Loucy (cell line): ENCODE measurements at regions not wholly inside any gene's neighbourhood (a gene's known extent, or its start where the extent isn't known, plus 50 kb on each side); places are given as distances from the start of the nearest gene placed in this dataset.

Experiments
- H2AFZ ChIP-seq: fragments of 200-600 bp; sonication (generic); 2 replicates; pipeline ENCODE4 v1.6.0; 2016; ENCODE audit warnings: antibody characterized with exemption, mild to moderate bottlenecking, low read length, moderate library complexity
- H3F3A ChIP-seq: fragments of 200-600 bp; 2 replicates; pipeline ENCODE4 v1.6.0; 2016; ENCODE audit warnings: antibody characterized with exemption, low read depth, mild to moderate bottlenecking
- H3K27me3 ChIP-seq: fragments of 200-600 bp; sonication (generic); 2 replicates; pipeline ENCODE4 v1.6.1; 2014; ENCODE audit warnings: low read length, mild to moderate bottlenecking; ENCODE audit not compliant: insufficient read depth, poor library complexity, severe bottlenecking
- H3K36me3 ChIP-seq: fragments of 200-600 bp; sonication (generic); 2 replicates; pipeline ENCODE4 v1.6.1; 2016; ENCODE audit warnings: low read length; ENCODE audit not compliant: insufficient read depth
- H3K4me1 ChIP-seq: fragments of 200-600 bp; sonication (generic); 2 replicates; pipeline ENCODE4 v1.5.1; 2014; ENCODE audit warnings: low read length, mild to moderate bottlenecking; ENCODE audit not compliant: insufficient read depth, poor library complexity, severe bottlenecking
- H3K4me2 ChIP-seq: fragments of 200-600 bp; sonication (generic); 2 replicates; pipeline ENCODE4 v1.6.0; 2014; ENCODE audit warnings: antibody characterized with exemption, low read length, low read depth, mild to moderate bottlenecking; ENCODE audit not compliant: poor library complexity, severe bottlenecking
- H3K4me3 ChIP-seq: fragments of 200-600 bp; sonication (generic); 2 replicates; pipeline ENCODE4 v1.5.1; 2014; ENCODE audit warnings: low read length, mild to moderate bottlenecking, mixed read lengths; ENCODE audit not compliant: poor library complexity, severe bottlenecking
- H3K79me2 ChIP-seq: fragments of 200-600 bp; sonication (generic); 2 replicates; pipeline ENCODE4 v1.6.1; 2014; ENCODE audit warnings: low read length; ENCODE audit not compliant: insufficient read depth
- H3K9ac ChIP-seq: fragments of 200-600 bp; sonication (generic); 2 replicates; pipeline ENCODE4 v1.6.0; 2014; ENCODE audit warnings: mild to moderate bottlenecking, low read depth, low read length, moderate library complexity; ENCODE audit not compliant: poor library complexity, severe bottlenecking
- H3K9me2 ChIP-seq: fragments of 200-600 bp; sonication (generic); replicated peaks from 2 replicates; pipeline ENCODE4 v1.6.1; 2016; ENCODE audit warnings: low read depth, low read length, mixed read lengths
- H3K9me3 ChIP-seq: fragments of 200-600 bp; sonication (generic); 2 replicates; pipeline ENCODE4 v1.6.1; 2014; ENCODE audit warnings: mild to moderate bottlenecking, antibody characterized with exemption, low read length, low read depth; ENCODE audit not compliant: insufficient read depth
- H4K20me1 ChIP-seq: fragments of 200-600 bp; sonication (generic); 2 replicates; pipeline ENCODE4 v1.6.0; 2014; ENCODE audit warnings: antibody characterized with exemption, low read length, mild to moderate bottlenecking; ENCODE audit not compliant: insufficient read depth, poor library complexity, severe bottlenecking
- EZH2phosphoT487 ChIP-seq: fragments of 200-600 bp; IDR thresholded peaks from 2 replicates; pipeline ENCODE4 v1.6.1; 2018; ENCODE audit warnings: antibody characterized with exemption, mild to moderate bottlenecking, moderate library complexity, borderline replicate concordance
- TF ChIP-seq, protein P1 (sequence below): fragments of 200-600 bp; sonication (generic); conservative IDR thresholded peaks from 2 replicates; pipeline ENCODE4 v1.5.1; 2014; ENCODE audit warnings: mild to moderate bottlenecking, antibody characterized with exemption, low read length

DNA sequence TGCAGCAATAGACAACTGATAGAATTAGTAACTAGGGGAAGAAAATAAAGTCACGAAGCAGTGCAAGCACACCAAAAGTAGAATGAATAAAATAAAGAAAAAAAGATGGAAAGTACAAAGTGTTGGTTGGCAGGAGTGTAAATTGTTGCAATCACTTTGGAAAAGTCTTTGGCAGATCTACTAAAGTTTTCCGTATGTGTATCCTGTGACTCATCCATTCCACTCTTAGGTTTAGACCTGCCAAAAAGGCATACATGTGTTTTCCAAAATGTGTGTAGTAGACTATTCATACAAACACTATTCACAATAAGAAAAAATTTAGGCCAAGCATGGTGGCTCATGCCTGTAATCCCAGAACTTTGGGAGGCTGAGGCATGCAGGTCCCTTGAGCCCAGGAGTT lies 282.1 kb upstream of the FSIP2 start:
- Histone ChIP-seq H3K4me1 (no peaks in the 10 kb centered on the region), H3K9me3 (no peaks in the 10 kb centered on the region), H4K20me1 (no peaks in the 10 kb centered on the region), H3K9ac (no peak overlapping the region), H3F3A (no peaks in the 10 kb centered on the region), H3K9me2 (no peaks in the 10 kb centered on the region), H2AFZ (no peak overlapping the region), H3K36me3 (no peaks in the 10 kb centered on the region), H3K4me2 (no peak overlapping the region), H3K4me3 (no peak overlapping the region), H3K79me2 (no peaks in the 10 kb centered on the region), H3K27me3 (no peaks in the 10 kb centered on the region)
- TF ChIP-seq, protein P1, sequence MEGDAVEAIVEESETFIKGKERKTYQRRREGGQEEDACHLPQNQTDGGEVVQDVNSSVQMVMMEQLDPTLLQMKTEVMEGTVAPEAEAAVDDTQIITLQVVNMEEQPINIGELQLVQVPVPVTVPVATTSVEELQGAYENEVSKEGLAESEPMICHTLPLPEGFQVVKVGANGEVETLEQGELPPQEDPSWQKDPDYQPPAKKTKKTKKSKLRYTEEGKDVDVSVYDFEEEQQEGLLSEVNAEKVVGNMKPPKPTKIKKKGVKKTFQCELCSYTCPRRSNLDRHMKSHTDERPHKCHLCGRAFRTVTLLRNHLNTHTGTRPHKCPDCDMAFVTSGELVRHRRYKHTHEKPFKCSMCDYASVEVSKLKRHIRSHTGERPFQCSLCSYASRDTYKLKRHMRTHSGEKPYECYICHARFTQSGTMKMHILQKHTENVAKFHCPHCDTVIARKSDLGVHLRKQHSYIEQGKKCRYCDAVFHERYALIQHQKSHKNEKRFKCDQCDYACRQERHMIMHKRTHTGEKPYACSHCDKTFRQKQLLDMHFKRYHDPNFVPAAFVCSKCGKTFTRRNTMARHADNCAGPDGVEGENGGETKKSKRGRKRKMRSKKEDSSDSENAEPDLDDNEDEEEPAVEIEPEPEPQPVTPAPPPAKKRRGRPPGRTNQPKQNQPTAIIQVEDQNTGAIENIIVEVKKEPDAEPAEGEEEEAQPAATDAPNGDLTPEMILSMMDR = no peak

DNA sequence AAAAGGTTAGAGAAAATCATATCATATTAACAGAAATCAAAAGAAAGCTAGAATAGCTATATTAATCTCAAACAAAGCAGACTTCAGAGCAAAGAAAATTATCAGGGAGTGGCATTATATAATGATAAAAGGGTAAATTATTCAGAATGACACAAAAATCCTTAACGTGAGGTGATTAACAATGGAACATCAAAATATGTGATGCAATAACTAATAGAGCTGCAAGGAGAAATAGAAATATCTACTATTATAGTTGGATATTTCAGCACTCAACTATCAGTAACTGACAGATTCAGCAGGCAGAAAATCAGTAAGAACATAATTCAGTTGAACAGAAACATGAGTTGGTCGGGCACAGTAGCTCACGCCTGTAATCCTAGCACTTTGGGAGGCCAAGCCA lies 275.1 kb upstream of the FSIP2 start:
- H3K9ac ChIP-seq = no peak overlapping the region
- no peak overlapping the region for H3K4me3 ChIP-seq
- H3K9me3 ChIP-seq = no peaks in the 10 kb centered on the region
- no peak overlapping the region for H3K4me2 ChIP-seq
- no peaks in the 10 kb centered on the region for H3K79me2 ChIP-seq
- no peaks in the 10 kb centered on the region for H3K4me1 ChIP-seq
- H3F3A ChIP-seq = no peaks in the 10 kb centered on the region
- no peaks in the 10 kb centered on the region for H4K20me1 ChIP-seq
- H3K27me3 ChIP-seq = no peaks in the 10 kb centered on the region
- TF ChIP-seq EZH2phosphoT487 = no peak
- TF ChIP-seq, protein P1 = no peak
- no peaks in the 10 kb centered on the region for H3K36me3 ChIP-seq
- no peaks in the 10 kb centered on the region for H3K9me2 ChIP-seq
- no peak overlapping the region for H2AFZ ChIP-seq

DNA sequence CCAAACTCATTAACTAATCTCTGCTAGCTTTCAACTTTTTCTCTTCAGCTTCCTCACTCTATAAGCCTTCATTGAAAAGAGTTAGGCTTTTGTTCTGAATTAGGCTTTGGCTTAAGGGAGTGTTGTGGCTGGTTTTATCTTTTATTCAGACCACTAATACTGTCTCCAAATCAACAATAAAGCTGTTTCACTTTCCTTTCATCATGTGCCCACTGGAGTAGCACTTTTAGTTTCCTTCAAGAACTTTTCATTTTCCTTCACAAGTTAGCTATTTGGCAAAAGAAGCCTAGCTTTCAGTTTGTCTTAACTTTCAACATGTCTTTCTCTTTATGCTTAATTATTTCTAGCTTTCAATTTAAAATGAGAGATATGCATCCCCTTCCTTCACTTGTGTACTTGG lies 271.7 kb upstream of the FSIP2 start:
- Histone ChIP-seq H3F3A (no peaks in the 10 kb centered on the region), H3K9ac (no peak overlapping the region), H3K4me1 (no peaks in the 10 kb centered on the region), H3K4me3 (no peak overlapping the region), H3K79me2 (no peaks in the 10 kb centered on the region), H4K20me1 (no peaks in the 10 kb centered on the region), H3K36me3 (no peaks in the 10 kb centered on the region), H2AFZ (no peak overlapping the region), H3K27me3 (no peaks in the 10 kb centered on the region), H3K9me2 (no peaks in the 10 kb centered on the region), H3K4me2 (no peak overlapping the region), H3K9me3 (no peaks in the 10 kb centered on the region)
- TF ChIP-seq, protein P1 = no peak
- TF ChIP-seq EZH2phosphoT487 = no peak
